ENCODE measurements at regions not wholly inside any gene's neighbourhood (a gene's known extent, or its start where the extent isn't known, plus 50 kb on each side); places are given as distances from the start of the nearest gene placed in this dataset.

DNA sequence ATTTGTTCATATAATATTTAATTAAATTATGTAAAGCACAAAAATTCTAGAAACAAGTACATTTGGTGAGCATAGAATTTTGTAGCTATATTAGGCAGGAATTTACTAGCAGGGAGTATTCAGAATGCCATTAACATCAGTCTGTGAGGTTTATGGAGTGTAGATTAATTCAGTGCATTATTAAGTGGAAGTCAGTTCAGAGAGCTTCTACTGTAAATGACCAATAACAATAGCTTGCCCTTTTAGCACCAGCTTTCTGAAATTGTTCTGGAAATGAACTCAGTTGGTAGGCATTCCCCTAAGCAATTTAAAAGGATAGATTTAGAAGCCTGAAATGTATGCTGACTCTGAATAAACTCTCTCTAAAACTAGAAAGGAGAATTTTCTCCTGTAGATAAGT is 208.2 kb upstream of the CNTNAP5 start:
- POLR2A ChIA-PET = no interaction called here
- intact Hi-C loops (cut with micrococcal nuclease; ENCODE audit: unreplicated experiment) = no loop called here
- no peaks in the 10 kb centered on the region for H3K27me3 Mint-ChIP-seq (ENCODE audit: insufficient read depth, unreplicated experiment)
- H3K27ac Mint-ChIP-seq (ENCODE audit: unreplicated experiment) = no peak overlapping the region
- H3K9me3 Mint-ChIP-seq (ENCODE audit: unreplicated experiment) = no peaks in the 10 kb centered on the region
- H3K36me3 Mint-ChIP-seq (ENCODE audit: insufficient read depth, unreplicated experiment) = no peaks in the 10 kb centered on the region
- Histone ChIP-seq H3K4me1 (no peaks in the 10 kb centered on the region), H3K36me3 (ENCODE audit: control insufficient read depth, insufficient read depth, low read length) (no peaks in the 10 kb centered on the region), H3K4me3 (ENCODE audit: low read depth, low read length) (no peak overlapping the region), H3K27me3 (replicated peaks; ENCODE audit: control insufficient read depth, insufficient read depth, low read length) (no peaks in the 10 kb centered on the region), H3K9me3 (no peaks in the 10 kb centered on the region)
- BruUV-seq (replicated peaks) = no TSS peak
- TF ChIP-seq, protein P1, sequence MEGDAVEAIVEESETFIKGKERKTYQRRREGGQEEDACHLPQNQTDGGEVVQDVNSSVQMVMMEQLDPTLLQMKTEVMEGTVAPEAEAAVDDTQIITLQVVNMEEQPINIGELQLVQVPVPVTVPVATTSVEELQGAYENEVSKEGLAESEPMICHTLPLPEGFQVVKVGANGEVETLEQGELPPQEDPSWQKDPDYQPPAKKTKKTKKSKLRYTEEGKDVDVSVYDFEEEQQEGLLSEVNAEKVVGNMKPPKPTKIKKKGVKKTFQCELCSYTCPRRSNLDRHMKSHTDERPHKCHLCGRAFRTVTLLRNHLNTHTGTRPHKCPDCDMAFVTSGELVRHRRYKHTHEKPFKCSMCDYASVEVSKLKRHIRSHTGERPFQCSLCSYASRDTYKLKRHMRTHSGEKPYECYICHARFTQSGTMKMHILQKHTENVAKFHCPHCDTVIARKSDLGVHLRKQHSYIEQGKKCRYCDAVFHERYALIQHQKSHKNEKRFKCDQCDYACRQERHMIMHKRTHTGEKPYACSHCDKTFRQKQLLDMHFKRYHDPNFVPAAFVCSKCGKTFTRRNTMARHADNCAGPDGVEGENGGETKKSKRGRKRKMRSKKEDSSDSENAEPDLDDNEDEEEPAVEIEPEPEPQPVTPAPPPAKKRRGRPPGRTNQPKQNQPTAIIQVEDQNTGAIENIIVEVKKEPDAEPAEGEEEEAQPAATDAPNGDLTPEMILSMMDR (IDR thresholded peaks at IDR 0.05; ENCODE audit: insufficient read depth in 1 of 2, low read depth in 1 of 2, low read length in 1 of 2, severe bottlenecking in 1 of 2, unreplicated experiment in 1 of 2) = no peak
- no peaks in the 10 kb centered on the region for H3K4me1 Mint-ChIP-seq (ENCODE audit: low read depth, unreplicated experiment)
- CTCF ChIA-PET = no interaction called here
- DNase-seq = no peak
- H3K4me3 Mint-ChIP-seq (ENCODE audit: unreplicated experiment) = no peak overlapping the region

DNA sequence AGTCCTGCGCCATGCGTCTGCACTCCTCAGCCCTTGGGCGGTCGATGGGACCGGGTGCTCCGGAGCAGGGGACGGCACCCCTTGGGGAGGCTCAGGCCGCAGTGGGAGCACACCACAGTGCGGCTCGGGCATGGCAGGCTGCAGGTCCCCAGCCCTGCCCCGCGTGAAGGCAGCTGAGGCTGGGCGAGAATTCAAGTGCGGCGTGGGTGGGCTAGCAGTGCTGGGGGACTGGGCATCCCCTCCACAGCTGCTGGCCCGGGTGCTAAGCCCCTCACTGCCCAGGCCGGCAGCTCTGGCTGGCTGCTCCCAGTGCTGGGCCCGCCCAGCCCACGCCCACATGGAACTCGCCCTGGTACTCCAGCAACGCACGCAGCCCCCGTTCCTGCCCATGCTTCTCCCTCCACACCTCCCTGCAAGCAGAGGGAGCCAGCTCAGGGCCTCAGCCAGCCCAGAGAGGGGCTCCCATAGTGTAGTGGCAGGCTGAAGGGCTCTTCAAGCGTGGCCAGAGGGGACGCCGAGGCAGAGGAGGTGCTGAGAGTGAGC is 198.3 kb upstream of the CNTNAP5 start:
- H3K4me3 ChIP-seq (ENCODE audit: low read depth, low read length) = no peak overlapping the region
- no peak overlapping the region for H3K27ac Mint-ChIP-seq (ENCODE audit: unreplicated experiment)
- no peaks in the 10 kb centered on the region for H3K36me3 ChIP-seq (ENCODE audit: control insufficient read depth, insufficient read depth, low read length)
- no peaks in the 10 kb centered on the region for H3K4me1 ChIP-seq
- H3K4me3 Mint-ChIP-seq (ENCODE audit: unreplicated experiment) = no peak overlapping the region
- POLR2A ChIA-PET = no interaction called here
- no peaks in the 10 kb centered on the region for H3K9me3 Mint-ChIP-seq (ENCODE audit: unreplicated experiment)
- H3K9me3 ChIP-seq = no peaks in the 10 kb centered on the region; the same call in 1 of the 2 replicates
- TF ChIP-seq, protein P1 (IDR thresholded peaks at IDR 0.05; ENCODE audit: insufficient read depth in 1 of 2, low read depth in 1 of 2, low read length in 1 of 2, severe bottlenecking in 1 of 2, unreplicated experiment in 1 of 2) = no peak
- H3K27me3 Mint-ChIP-seq (ENCODE audit: insufficient read depth, unreplicated experiment) = no peaks in the 10 kb centered on the region
- H3K36me3 Mint-ChIP-seq (ENCODE audit: insufficient read depth, unreplicated experiment) = no peaks in the 10 kb centered on the region
- intact Hi-C loops (cut with micrococcal nuclease; ENCODE audit: unreplicated experiment) = no loop called here
- H3K4me1 Mint-ChIP-seq (ENCODE audit: low read depth, unreplicated experiment) = no peaks in the 10 kb centered on the region
- no peaks in the 10 kb centered on the region for H3K27me3 ChIP-seq (replicated peaks; ENCODE audit: control insufficient read depth, insufficient read depth, low read length)
- no peak for DNase-seq
- CTCF ChIA-PET = no interaction called here
- BruUV-seq (replicated peaks) = no TSS peak

DNA sequence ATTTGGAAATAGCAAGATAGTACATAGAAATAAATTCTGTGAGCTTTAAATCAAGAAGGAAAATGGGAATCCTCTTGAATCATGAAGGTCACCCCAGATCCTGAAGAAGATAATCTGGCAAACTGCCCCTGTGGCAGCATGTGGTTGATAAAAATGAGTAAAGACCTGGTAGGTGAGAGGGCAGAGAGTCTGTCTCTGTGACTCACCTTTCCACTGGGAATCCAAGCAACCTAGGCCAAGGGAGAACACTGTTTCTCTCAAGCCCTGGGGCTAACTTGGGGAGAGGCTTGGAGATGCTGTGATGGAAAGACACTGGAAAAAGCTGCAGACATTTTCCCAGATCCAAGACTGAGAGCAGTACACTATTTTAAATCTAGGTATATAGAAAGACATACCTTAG is 185.8 kb upstream of the CNTNAP5 start:
- Histone ChIP-seq H3K4me3 (ENCODE audit: low read depth, low read length) (no peak overlapping the region), H3K9me3 (peaks cover 9% of the 10 kb centered on the region; the same call in 1 of the 2 replicates), H3K36me3 (ENCODE audit: control insufficient read depth, insufficient read depth, low read length) (no peaks in the 10 kb centered on the region), H3K4me1 (no peaks in the 10 kb centered on the region), H3K27me3 (replicated peaks; ENCODE audit: control insufficient read depth, insufficient read depth, low read length) (no peaks in the 10 kb centered on the region)
- TF ChIP-seq, protein P1 (IDR thresholded peaks at IDR 0.05; ENCODE audit: insufficient read depth in 1 of 2, low read depth in 1 of 2, low read length in 1 of 2, severe bottlenecking in 1 of 2, unreplicated experiment in 1 of 2) = no peak
- H3K9me3 Mint-ChIP-seq (ENCODE audit: unreplicated experiment) = peaks cover 12% of the 10 kb centered on the region
- H3K4me3 Mint-ChIP-seq (ENCODE audit: unreplicated experiment) = no peak overlapping the region
- CTCF ChIA-PET = no interaction called here
- H3K27ac Mint-ChIP-seq (ENCODE audit: unreplicated experiment) = no peak overlapping the region
- H3K36me3 Mint-ChIP-seq (ENCODE audit: insufficient read depth, unreplicated experiment) = no peaks in the 10 kb centered on the region
- no peaks in the 10 kb centered on the region for H3K4me1 Mint-ChIP-seq (ENCODE audit: low read depth, unreplicated experiment)
- H3K27me3 Mint-ChIP-seq (ENCODE audit: insufficient read depth, unreplicated experiment) = no peaks in the 10 kb centered on the region
- DNase-seq = no peak
- no TSS peak for BruUV-seq (replicated peaks)
- POLR2A ChIA-PET = no interaction called here
- intact Hi-C loops (cut with micrococcal nuclease; ENCODE audit: unreplicated experiment) = no loop called here

Data from Caco-2 (cell line).